LNCAP (cell line): ENCODE measurements at regions not wholly inside any gene's neighbourhood (a gene's known extent, or its start where the extent isn't known, plus 50 kb on each side); places are given as distances from the start of the nearest gene placed in this dataset.

Experiments used
- CTCF ChIP-seq: fragments of 450-650 bp; IDR thresholded peaks from 2 replicates; pipeline ENCODE4 v1.5.1; 2017; ENCODE audit warnings: mild to moderate bottlenecking

GRCh38 chr2:126038861-126039260 is 617.1 kb upstream of the GYPC start:
- TF ChIP-seq CTCF, result no peak

DNA sequence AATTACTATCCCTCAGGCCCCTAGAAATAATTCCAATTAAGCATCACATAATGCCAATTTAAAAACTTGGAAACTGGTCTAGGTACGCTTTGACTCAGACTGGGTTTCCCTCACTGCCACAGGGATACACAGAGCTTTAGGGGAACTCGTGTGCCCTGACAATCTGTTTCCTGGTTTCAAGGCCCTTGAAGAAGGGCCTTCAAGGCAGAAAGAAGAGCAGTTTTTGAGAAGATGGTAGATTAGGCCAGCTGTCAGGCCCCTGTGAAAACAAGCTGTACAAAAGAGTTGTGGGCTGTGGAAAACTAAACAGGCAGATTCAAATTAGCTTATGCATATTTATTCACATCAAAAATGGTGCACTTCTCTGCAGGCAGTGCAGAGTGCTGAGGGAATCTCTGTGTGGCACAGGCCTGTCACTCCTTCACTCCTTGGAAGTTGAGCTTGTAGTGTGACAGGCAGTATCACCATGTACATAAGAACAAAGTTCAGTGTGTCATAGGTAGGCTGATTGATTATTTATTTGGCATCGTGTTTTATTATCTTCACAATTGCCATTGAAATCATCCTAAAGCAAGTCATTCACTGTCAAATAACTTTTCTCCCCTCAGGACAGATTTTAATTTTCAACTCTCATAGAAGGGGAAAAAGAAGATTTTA is 614.4 kb upstream of the GYPC start:
- no peak for TF ChIP-seq CTCF

DNA sequence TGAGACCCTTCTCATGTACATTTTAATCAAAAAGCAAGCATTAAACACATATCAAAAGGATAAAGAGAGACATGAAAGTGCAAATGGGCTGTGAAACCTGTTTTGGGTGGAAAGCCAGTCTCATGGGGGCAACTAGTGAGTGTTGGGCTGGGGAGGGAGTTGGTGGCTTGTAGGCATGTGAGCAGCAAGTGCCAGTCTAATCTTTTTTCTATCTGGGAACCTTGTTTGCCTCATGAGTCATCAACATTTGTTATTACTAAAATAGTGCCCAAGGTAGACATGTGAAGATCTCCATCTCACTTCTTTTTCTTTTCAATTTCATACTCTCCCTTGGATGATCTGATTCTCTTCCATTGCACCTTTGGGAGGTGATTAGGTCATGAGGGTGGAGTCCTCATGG is 613.9 kb upstream of the GYPC start:
- TF ChIP-seq CTCF, result no peak

DNA sequence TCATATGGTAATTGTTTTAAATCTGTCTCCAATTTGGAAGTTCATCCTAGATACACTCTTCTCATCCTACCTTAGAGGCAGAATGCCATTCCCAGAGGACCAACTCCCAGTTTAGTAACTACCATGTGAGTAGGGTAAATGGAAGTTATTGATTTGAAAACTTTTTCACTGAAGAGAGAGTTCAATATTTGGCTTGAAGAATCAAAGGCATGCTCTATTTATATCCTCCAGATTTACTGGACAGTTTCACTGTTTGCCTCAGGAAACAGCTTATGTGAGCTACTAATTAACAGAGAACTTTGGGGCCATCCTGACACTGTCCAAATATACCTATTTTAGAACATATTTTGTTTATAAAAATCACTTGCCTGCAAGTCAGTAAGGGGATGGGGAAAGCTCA is 607.2 kb upstream of the GYPC start:
- TF ChIP-seq CTCF, result no peak

- TF ChIP-seq CTCF, result no peak
These were observed 606.5 kb upstream of the GYPC start for GRCh38 chr2:126049461-126049860.

DNA sequence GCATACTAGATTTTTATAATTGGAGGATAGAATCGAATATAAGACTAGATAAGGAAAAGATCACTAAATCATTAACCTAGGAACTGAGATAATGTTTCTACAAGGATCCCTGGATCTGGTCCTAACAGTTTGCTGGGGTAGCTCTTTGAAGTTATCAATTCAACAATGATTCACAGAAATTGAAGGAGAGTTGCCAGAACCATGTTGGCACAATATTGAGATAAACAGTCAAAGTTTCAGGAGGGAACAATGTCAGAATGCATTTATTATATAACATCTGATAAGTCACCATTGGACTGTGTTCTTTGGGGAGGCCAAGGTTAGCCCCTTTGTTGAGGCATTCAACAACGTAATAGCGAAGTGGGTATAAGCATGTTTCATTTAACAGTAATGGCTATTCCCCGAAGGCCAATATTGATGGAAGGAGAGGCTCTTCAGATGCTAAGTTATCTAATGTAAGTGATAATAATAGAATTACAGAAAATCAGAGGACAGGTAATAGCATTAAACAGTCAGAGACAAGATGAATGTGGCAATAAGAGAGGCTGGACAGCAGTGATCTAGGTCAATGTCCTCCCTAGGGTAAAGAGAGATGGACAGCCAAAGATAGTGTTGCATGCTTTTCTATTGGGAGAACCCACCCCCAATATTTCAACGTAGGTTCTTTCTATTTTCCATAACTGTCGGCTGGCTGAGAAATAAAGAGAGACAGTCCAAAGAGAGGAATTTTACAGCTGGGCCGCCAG is 604.8 kb upstream of the GYPC start:
- no peak for TF ChIP-seq CTCF

GRCh38 chr2:126059379-126059778 is 596.6 kb upstream of the GYPC start:
- TF ChIP-seq CTCF, result no peak
